ENCODE measurements at regions not wholly inside any gene's neighbourhood (a gene's known extent, or its start where the extent isn't known, plus 50 kb on each side); places are given as distances from the start of the nearest gene placed in this dataset.

DNA sequence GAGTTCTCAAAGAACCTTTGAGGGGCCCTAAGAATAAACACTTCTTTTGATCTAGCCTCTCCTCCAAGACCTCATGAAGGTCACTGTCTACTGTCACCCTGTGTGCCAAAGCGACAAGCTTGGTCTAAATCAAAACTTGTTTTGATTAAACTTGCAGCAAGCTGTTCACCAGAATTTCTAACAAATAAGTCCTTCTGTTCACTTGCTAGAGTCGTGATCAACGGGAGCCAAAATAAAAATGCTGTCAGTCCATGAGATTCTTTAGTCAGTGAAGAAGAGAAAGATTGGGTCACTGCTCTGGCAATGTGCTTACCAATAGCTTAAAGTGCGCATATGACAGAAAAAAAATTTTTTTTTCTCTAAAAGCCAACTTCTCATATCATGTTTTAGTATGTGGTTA is 53.9 kb upstream of the GALNT5 start:
- TF ChIP-seq, protein P1, sequence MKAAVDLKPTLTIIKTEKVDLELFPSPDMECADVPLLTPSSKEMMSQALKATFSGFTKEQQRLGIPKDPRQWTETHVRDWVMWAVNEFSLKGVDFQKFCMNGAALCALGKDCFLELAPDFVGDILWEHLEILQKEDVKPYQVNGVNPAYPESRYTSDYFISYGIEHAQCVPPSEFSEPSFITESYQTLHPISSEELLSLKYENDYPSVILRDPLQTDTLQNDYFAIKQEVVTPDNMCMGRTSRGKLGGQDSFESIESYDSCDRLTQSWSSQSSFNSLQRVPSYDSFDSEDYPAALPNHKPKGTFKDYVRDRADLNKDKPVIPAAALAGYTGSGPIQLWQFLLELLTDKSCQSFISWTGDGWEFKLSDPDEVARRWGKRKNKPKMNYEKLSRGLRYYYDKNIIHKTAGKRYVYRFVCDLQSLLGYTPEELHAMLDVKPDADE (IDR thresholded peaks at IDR 0.05), result no peak
- TF ChIP-seq, protein P2, sequence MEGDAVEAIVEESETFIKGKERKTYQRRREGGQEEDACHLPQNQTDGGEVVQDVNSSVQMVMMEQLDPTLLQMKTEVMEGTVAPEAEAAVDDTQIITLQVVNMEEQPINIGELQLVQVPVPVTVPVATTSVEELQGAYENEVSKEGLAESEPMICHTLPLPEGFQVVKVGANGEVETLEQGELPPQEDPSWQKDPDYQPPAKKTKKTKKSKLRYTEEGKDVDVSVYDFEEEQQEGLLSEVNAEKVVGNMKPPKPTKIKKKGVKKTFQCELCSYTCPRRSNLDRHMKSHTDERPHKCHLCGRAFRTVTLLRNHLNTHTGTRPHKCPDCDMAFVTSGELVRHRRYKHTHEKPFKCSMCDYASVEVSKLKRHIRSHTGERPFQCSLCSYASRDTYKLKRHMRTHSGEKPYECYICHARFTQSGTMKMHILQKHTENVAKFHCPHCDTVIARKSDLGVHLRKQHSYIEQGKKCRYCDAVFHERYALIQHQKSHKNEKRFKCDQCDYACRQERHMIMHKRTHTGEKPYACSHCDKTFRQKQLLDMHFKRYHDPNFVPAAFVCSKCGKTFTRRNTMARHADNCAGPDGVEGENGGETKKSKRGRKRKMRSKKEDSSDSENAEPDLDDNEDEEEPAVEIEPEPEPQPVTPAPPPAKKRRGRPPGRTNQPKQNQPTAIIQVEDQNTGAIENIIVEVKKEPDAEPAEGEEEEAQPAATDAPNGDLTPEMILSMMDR (conservative IDR thresholded peaks at IDR 0.05; ENCODE audit: low read depth in 2 of 2), result no peak
- no peak for TF ChIP-seq EZH2phosphoT487 (IDR thresholded peaks at IDR 0.05; ENCODE audit: unreplicated experiment)
- TF ChIP-seq, protein P3, sequence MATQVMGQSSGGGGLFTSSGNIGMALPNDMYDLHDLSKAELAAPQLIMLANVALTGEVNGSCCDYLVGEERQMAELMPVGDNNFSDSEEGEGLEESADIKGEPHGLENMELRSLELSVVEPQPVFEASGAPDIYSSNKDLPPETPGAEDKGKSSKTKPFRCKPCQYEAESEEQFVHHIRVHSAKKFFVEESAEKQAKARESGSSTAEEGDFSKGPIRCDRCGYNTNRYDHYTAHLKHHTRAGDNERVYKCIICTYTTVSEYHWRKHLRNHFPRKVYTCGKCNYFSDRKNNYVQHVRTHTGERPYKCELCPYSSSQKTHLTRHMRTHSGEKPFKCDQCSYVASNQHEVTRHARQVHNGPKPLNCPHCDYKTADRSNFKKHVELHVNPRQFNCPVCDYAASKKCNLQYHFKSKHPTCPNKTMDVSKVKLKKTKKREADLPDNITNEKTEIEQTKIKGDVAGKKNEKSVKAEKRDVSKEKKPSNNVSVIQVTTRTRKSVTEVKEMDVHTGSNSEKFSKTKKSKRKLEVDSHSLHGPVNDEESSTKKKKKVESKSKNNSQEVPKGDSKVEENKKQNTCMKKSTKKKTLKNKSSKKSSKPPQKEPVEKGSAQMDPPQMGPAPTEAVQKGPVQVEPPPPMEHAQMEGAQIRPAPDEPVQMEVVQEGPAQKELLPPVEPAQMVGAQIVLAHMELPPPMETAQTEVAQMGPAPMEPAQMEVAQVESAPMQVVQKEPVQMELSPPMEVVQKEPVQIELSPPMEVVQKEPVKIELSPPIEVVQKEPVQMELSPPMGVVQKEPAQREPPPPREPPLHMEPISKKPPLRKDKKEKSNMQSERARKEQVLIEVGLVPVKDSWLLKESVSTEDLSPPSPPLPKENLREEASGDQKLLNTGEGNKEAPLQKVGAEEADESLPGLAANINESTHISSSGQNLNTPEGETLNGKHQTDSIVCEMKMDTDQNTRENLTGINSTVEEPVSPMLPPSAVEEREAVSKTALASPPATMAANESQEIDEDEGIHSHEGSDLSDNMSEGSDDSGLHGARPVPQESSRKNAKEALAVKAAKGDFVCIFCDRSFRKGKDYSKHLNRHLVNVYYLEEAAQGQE (IDR thresholded peaks at IDR 0.05; ENCODE audit: unreplicated experiment), result no peak
